MCF 10A (cell line): ENCODE measurements at regions not wholly inside any gene's neighbourhood (a gene's known extent, or its start where the extent isn't known, plus 50 kb on each side); places are given as distances from the start of the nearest gene placed in this dataset.

ENCODE experiments used
- BruUV-seq: library from RNA; stranded (reverse); fragments of 400-500 nt; replicated peaks from 2 replicates; lab custom pipeline; 2021; lab: Mats Ljungman, UMichigan
- CTCF ChIA-PET: fragments of 300-600 bp; sonication (Branson Sonifier 250); formaldehyde crosslinking; extraction: SDS; loops from one replicate; lab custom pipeline; 2021; ENCODE audit warnings: antibody characterized with exemption, inconsistent platforms; lab: Yijun Ruan, JAX
- POLR2A ChIA-PET: fragments of 300-600, 350-650 bp; sonication (Branson Sonifier 250); formaldehyde crosslinking; extraction: SDS; loops from one replicate; lab custom pipeline; 2020; ENCODE audit warnings: antibody characterized with exemption, inconsistent platforms; lab: Yijun Ruan, JAX
- DNase-seq: peaks from one replicate; pipeline ENCODE4 v3.0.0-alpha.2; 2018; ENCODE audit not compliant: unreplicated experiment
- H3K27ac Mint-ChIP-seq: one replicate; pipeline ENCODE4 v1.8.0; 2022; ENCODE audit warnings: mild to moderate bottlenecking, low read depth, mixed read lengths; ENCODE audit not compliant: unreplicated experiment
- H3K27me3 Mint-ChIP-seq: one replicate; pipeline ENCODE4 v1.8.0; 2022; ENCODE audit warnings: mixed read lengths; ENCODE audit not compliant: insufficient read depth, unreplicated experiment
- H3K36me3 Mint-ChIP-seq: one replicate; pipeline ENCODE4 v1.8.0; 2022; ENCODE audit warnings: mild to moderate bottlenecking, moderate library complexity, mixed read lengths; ENCODE audit not compliant: insufficient read depth, unreplicated experiment
- H3K4me1 Mint-ChIP-seq: one replicate; pipeline ENCODE4 v1.8.0; 2022; ENCODE audit warnings: mixed read lengths; ENCODE audit not compliant: insufficient read depth, unreplicated experiment
- H3K4me3 Mint-ChIP-seq: one replicate; pipeline ENCODE4 v1.8.0; 2022; ENCODE audit warnings: mild to moderate bottlenecking, moderate library complexity, mixed read lengths; ENCODE audit not compliant: unreplicated experiment
- H3K9me3 Mint-ChIP-seq: one replicate; pipeline ENCODE4 v1.8.0; 2022; ENCODE audit warnings: mixed read lengths; ENCODE audit not compliant: unreplicated experiment
- CTCF ChIP-seq: fragments of 200-600 bp; IDR thresholded peaks from one replicate; pipeline ENCODE4 v1.8.0; 2022; ENCODE audit warnings: antibody characterized with exemption, mild to moderate bottlenecking; ENCODE audit not compliant: unreplicated experiment
- intact Hi-C: fragments of 100-400 bp; cut with micrococcal nuclease; formaldehyde crosslinking; loops from 2 replicates; pipeline ENCODE4 v1.14.1; 2022

GRCh38 chr2:83022631-83023210 lies 1436.4 kb downstream of the SUCLG1 start:
- Mint-ChIP-seq H3K36me3 (no peaks in the 10 kb centered on the region), H3K27ac (no peak overlapping the region), H3K4me1 (peaks cover 5% of the 10 kb centered on the region), H3K27me3 (no peaks in the 10 kb centered on the region), H3K4me3 (no peak overlapping the region), H3K9me3 (no peaks in the 10 kb centered on the region)
- peak; percentile 67 for DNase-seq
- ChIA-PET POLR2A (interaction anchor here (0.7 kb wide), 1 partner anchor 81 kb away, joined by 4 read pairs; no protein-coding TSS in a partner anchor), CTCF (no interaction called here)
- intact Hi-C loops: no loop called here
- no TSS peak for BruUV-seq
- TF ChIP-seq CTCF: no peak

DNA sequence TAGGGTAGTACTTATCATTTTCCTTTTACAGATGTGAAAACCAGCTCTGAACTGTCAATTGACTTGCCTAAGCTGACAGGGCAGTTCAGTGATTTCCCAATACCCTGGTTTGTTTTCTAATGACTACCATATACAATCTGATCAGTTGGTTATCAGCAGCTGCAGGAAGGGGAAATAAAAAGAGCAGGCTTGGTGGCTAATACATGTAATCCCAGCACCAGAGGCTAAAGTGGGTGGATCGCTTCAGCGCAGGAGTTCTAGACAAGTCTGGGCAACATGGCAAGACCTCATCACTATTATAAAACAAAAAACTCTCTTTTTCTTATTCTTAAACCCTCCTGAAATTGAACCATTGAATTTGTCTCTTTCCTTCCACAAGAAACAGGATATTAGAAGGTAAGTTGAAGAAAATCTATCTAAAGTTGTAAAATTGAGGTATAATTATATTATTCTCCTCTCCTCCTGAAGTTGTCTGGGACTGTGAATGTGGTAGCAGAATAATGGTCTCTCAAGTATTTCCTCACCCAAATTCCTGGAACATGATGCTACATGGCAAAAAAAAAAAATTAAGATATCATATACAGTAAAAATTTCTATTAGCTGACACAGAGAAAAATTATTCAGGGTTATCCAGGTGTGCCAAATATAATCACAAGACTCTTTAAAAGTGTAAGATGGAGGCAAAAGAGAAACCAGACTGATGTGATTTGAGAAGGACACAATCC lies 1441.6 kb downstream of the SUCLG1 start:
- Mint-ChIP-seq H3K9me3 (no peaks in the 10 kb centered on the region), H3K27me3 (no peaks in the 10 kb centered on the region), H3K36me3 (no peaks in the 10 kb centered on the region), H3K4me3 (no peak overlapping the region), H3K4me1 (peaks cover under 1% of the 10 kb centered on the region), H3K27ac (no peak overlapping the region)
- DNase-seq: no peak
- ChIA-PET CTCF (interaction anchor here (0.6 kb wide), 1 partner anchor 72 kb away, joined by 3 read pairs; no protein-coding TSS in a partner anchor), POLR2A (interaction anchor here (0.6 kb wide), 2 partner anchors 526 to 1161 kb away, joined by 3 to 5 read pairs; no protein-coding TSS in a partner anchor)
- BruUV-seq: no TSS peak
- no peak for TF ChIP-seq CTCF
- intact Hi-C loops: no loop called here

- intact Hi-C loops: no loop called here
- Mint-ChIP-seq H3K36me3 (no peaks in the 10 kb centered on the region), H3K4me1 (no peaks in the 10 kb centered on the region), H3K4me3 (no peak overlapping the region), H3K9me3 (no peaks in the 10 kb centered on the region), H3K27ac (no peak overlapping the region), H3K27me3 (no peaks in the 10 kb centered on the region)
- no TSS peak for BruUV-seq
- ChIA-PET POLR2A (no interaction called here), CTCF (no interaction called here)
- no peak for DNase-seq
- no peak for TF ChIP-seq CTCF
These were observed 1442.6 kb downstream of the SUCLG1 start for GRCh38 chr2:83016343-83017110.

GRCh38 chr2:83015900-83016299 lies 1443.2 kb downstream of the SUCLG1 start:
- Mint-ChIP-seq H3K27me3 (no peaks in the 10 kb centered on the region), H3K4me1 (no peaks in the 10 kb centered on the region), H3K9me3 (no peaks in the 10 kb centered on the region), H3K36me3 (no peaks in the 10 kb centered on the region), H3K27ac (no peak overlapping the region), H3K4me3 (no peak overlapping the region)
- ChIA-PET CTCF (no interaction called here), POLR2A (no interaction called here)
- no peak for DNase-seq
- TF ChIP-seq CTCF: no peak
- intact Hi-C loops: no loop called here
- no TSS peak for BruUV-seq
